Activated CD8-positive, alpha-beta T cell treated with anti-CD3 and anti-CD28 coated beads, Interleukin-2, amount 10 ng/mL, durations not matched to agents 7 days and 5 days (primary cell): ENCODE measurements at regions not wholly inside any gene's neighbourhood (a gene's known extent, or its start where the extent isn't known, plus 50 kb on each side); places are given as distances from the start of the nearest gene placed in this dataset.
"Not testable (repeated sequence)": the region's sequence is repeated elsewhere in the genome, so short reads cannot be mapped to it uniquely, and the experiment has no call there.

ENCODE experiments used
- ATAC-seq: fragments of 150-1000 bp; cut with Tn5 transposase; one replicate; pipeline ENCODE4 v1.10.0; 2021; ENCODE audit warnings: moderate library complexity
- CTCF ChIA-PET: fragments of 350-600 bp; sonication (Branson Sonifier 250); formaldehyde crosslinking; loops from one replicate; lab custom pipeline; 2021; ENCODE audit warnings: antibody characterized with exemption; lab: Charles Lee
- POLR2A ChIA-PET: fragments of 350-600 bp; sonication (Branson Sonifier 250); formaldehyde crosslinking; loops from one replicate; lab custom pipeline; 2021; ENCODE audit warnings: antibody characterized with exemption; lab: Charles Lee
- DNase-seq: peaks from one replicate; pipeline ENCODE4 v3.0.0-alpha.2; 2020
- H3K27ac Mint-ChIP-seq: one replicate; pipeline ENCODE4 v1.8.0; 2021; ENCODE audit warnings: mild to moderate bottlenecking, mixed read lengths
- H3K27me3 Mint-ChIP-seq: one replicate; pipeline ENCODE4 v1.8.0; 2021; ENCODE audit warnings: low read depth, mixed read lengths
- H3K36me3 Mint-ChIP-seq: one replicate; pipeline ENCODE4 v1.8.0; 2021; ENCODE audit warnings: low read depth, mixed read lengths
- H3K4me1 Mint-ChIP-seq: one replicate; pipeline ENCODE4 v1.8.0; 2021; ENCODE audit warnings: low read depth, mixed read lengths
- H3K4me3 Mint-ChIP-seq: one replicate; pipeline ENCODE4 v1.8.0; 2021; ENCODE audit warnings: mild to moderate bottlenecking, mixed read lengths
- H3K9me3 Mint-ChIP-seq: one replicate; pipeline ENCODE4 v1.8.0; 2022; ENCODE audit warnings: mixed read lengths; ENCODE audit not compliant: insufficient read depth

DNA sequence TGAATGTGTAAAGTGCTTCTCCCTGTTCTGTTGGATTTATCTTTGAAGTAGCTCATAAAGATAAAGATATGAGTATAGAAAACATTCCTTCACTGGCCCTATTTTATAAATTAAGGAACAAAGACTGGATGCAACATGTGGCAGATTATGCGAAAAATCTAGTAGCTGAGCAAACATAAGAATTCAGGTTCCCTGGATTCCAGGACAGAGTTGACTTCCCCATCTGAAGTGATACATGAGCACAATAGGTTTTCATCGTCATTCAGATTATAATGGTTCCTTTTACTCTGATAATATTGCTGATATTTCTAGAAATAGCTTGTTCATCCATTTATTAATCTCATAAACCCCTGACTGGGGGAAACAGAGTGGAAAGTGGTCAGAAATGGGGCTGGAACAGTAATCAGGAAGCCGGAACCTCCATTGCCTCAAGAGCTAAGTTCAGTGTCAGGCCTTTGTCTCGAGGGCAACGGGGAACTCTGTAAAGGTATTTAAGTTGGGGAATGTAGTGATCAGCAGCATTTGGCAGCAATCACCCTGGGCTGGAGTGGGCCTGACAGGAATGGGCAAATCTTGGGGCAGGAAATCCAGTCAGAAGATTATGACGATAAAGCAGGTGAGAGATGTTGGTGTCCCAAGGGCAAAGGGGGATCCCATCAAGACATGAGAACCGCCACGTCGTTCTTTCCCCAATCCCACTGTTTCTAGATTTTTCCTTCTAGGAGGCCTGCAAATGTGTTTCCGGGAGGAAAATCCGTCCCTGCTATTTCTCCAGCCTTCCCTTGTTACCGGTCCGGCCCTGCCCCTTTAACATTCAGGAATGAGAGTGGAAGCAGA is 232.5 kb upstream of the SERP2 start:
- Mint-ChIP-seq H3K4me3 (peak overlapping the region; percentile 85), H3K36me3 (no peaks in the 10 kb centered on the region), H3K27ac (peak overlapping the region; percentile 84), H3K9me3 (no peaks in the 10 kb centered on the region), H3K4me1 (peaks cover 14% of the 10 kb centered on the region), H3K27me3 (peaks cover 18% of the 10 kb centered on the region)
- ChIA-PET CTCF (interaction anchor here (0.6 to 1.6 kb wide), 5 partner anchors 17 to 1337 kb away, joined by 3 to 4 read pairs (median 3); no protein-coding TSS in a partner anchor), POLR2A (interaction anchor here (0.6 to 0.7 kb wide), 2 partner anchors 42 to 434 kb away, joined by 3 read pairs; no protein-coding TSS in a partner anchor)
- DNase-seq (no peak), ATAC-seq (no peak)

DNA sequence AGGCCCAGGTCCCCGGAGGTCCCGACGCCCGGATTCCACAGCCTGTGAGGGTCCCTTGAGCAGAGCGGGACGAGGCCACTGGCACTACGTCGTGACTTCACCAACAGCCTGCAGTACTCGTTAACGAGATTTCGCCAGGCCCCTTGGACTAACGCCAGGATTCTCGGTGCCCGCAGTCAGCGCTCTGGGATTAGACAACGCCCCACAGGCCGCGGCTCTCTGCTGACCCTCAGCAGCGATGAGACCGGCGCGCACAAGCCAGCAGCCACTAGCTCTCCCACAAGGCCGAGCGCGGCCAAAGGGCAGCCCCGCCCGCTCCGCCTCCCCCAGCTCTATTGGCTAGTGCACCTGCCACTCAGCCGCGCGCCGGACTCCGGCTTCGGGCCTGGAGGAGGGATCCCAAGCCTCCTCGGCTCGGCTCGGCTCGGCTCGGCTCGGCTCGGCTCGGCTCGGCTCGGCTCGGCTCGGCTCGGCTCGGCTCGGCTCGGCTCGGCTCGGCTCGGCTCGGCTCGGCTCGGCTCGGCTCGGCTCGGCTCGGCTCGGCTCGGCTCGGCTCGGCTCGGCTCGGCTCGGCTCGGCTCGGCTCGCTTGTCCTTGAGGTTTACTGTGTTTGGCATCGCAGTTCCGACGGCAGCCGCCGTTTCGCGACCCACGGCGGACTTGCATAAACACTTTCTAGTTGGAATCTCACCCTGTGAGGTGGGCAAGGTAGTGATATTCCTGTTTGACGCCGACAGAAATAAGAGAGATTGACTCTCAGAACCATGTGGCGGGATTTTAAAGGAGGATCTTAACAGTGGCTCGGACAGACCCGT is 231.7 kb upstream of the SERP2 start:
- H3K4me3 Mint-ChIP-seq: peak overlapping the region; percentile 85
- peak; percentile 93 for DNase-seq
- H3K9me3 Mint-ChIP-seq: no peaks in the 10 kb centered on the region
- CTCF ChIA-PET: interaction anchor here (0.6 to 1.2 kb wide), 3 partner anchors 52 to 1336 kb away, joined by 3 to 4 read pairs (median 3); no protein-coding TSS in a partner anchor
- H3K27ac Mint-ChIP-seq: peak overlapping the region; percentile 84
- ATAC-seq: peak; percentile 100
- POLR2A ChIA-PET: no interaction called here
- peaks cover 18% of the 10 kb centered on the region for H3K27me3 Mint-ChIP-seq
- no peaks in the 10 kb centered on the region for H3K36me3 Mint-ChIP-seq
- H3K4me1 Mint-ChIP-seq: peaks cover 14% of the 10 kb centered on the region

DNA sequence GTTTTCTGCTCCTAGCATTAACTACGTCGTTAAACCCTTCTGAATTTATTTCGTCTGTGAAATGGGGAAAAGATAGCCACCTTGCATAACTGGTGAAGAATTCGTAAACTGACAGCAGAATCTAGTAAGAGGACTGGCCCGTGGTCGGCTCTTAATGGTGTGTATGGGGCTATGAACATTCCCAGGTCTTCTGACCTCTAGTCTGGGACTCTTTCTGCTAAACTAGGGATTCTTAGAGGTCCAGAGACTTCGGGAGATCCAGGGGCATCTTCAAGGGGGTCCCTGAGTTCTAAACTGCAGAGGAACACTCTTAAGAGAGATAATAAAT is 231.1 kb upstream of the SERP2 start:
- Mint-ChIP-seq H3K36me3 (no peaks in the 10 kb centered on the region), H3K27ac (no peak overlapping the region), H3K4me3 (peak overlapping the region; percentile 85), H3K9me3 (no peaks in the 10 kb centered on the region), H3K27me3 (peaks cover 18% of the 10 kb centered on the region), H3K4me1 (peaks cover 14% of the 10 kb centered on the region)
- CTCF ChIA-PET: interaction anchor here (1.0 kb wide), 1 partner anchor 49 kb away, joined by 3 read pairs; no protein-coding TSS in a partner anchor
- no peak for DNase-seq
- POLR2A ChIA-PET: no interaction called here
- ATAC-seq: no peak

DNA sequence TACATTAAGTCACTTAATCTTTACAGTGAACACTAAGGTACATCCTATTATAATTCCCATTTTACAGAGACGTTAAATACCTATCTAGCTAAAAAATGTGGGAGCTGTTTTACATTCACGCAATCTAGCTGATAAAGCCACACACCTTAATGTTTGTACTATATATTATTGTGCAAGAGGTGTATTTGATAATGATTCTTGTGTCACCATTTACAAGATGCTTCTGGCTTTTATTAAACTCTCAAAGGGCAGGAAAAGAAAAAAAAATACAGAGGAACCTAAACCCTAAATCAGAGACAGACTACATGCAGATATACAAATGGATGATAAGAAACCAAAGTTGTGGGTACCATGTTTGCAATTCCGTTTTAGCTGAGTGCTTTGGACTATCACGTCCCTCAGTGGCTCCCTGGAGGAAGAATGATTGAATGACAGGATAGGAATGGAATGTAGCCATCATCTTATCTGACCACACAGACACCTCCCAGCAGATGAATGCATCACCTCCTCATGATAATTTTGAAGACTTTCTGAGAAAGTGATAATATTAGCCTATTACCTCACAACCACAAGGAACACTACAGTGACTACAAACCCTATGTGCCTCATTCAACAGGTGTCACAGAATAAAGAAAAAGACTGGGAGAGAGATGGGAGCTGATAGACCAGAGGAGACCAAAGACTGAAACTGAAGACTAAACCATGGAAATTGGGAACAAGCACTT is 230.5 kb upstream of the SERP2 start:
- Mint-ChIP-seq H3K36me3 (no peaks in the 10 kb centered on the region), H3K4me1 (peaks cover 14% of the 10 kb centered on the region), H3K4me3 (no peak overlapping the region), H3K27ac (no peak overlapping the region), H3K9me3 (no peaks in the 10 kb centered on the region), H3K27me3 (peaks cover 18% of the 10 kb centered on the region)
- POLR2A ChIA-PET: no interaction called here
- ATAC-seq: no peak
- CTCF ChIA-PET: interaction anchor here (1.0 to 1.2 kb wide), 2 partner anchors 49 to 235 kb away, joined by 3 to 4 read pairs; no protein-coding TSS in a partner anchor
- no peak for DNase-seq

DNA sequence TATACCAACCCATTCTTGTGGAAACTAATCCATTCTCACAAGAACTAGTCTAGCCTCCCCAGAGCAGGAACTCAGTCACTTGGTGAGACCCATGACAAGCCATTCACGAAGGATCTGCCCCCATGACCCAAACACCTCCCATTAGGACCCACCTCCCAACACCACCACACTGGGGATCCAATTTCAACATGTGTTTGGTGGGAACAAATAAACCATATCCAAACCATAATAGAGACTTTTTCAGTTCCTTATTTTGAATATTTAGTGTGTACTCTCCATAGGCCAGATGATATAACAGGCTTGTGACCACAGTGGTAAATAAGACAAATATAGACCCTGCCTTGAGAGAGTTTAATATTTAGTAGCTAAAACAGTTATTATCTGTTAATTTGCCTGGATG is 227.5 kb upstream of the SERP2 start:
- ChIA-PET POLR2A (no interaction called here), CTCF (no interaction called here)
- no peak overlapping the region for H3K27ac Mint-ChIP-seq
- peaks cover 10% of the 10 kb centered on the region for H3K4me1 Mint-ChIP-seq
- H3K4me3 Mint-ChIP-seq: no peak overlapping the region
- peaks cover 14% of the 10 kb centered on the region for H3K27me3 Mint-ChIP-seq
- no peak for DNase-seq
- H3K9me3 Mint-ChIP-seq: no peaks in the 10 kb centered on the region
- no peak for ATAC-seq
- no peaks in the 10 kb centered on the region for H3K36me3 Mint-ChIP-seq

DNA sequence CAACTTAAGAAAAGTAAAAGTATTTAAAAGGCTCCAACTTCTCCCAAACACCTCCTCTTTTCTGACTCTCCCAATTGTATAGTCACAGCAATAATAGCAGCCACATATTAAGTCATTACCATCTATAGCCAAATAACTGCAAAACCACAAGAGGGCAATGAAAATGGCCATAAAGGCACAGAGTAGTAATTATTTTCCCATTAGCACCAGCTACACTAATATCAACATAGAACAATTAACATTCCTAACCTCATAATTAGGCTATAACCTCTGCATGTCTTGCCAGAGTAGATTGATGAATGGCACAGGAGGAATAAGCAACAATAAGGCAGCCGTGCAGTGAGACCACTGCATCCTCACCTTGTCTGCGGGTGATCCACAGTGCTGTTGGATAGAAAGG is 226.4 kb upstream of the SERP2 start:
- H3K4me3 Mint-ChIP-seq: no peak overlapping the region
- no peaks in the 10 kb centered on the region for H3K36me3 Mint-ChIP-seq
- H3K4me1 Mint-ChIP-seq: peaks cover 5% of the 10 kb centered on the region
- CTCF ChIA-PET: no interaction called here
- peaks cover 13% of the 10 kb centered on the region for H3K27me3 Mint-ChIP-seq
- POLR2A ChIA-PET: no interaction called here
- DNase-seq (no peak), ATAC-seq (no peak)
- H3K9me3 Mint-ChIP-seq: no peaks in the 10 kb centered on the region
- H3K27ac Mint-ChIP-seq: no peak overlapping the region

DNA sequence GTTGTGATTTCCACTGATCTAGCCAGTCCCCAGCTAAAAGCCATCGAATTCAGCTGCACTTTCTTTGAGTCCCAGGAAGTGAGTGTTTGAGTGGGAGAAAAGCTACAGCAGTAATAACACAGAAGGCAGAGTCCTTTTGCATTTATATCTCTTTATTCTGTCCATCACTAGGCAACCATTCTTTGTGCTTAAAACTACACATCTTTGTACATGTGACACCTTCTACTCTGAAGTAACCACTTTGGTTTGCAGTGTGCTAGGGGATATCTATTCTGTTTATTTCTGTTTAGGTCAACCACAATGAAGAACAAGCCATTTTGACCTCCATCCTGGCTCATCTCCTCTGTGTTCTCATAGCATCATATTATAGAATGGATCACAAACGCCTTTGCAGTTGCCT is 226.0 kb upstream of the SERP2 start:
- Mint-ChIP-seq H3K27ac (no peak overlapping the region), H3K4me1 (peaks cover under 1% of the 10 kb centered on the region), H3K9me3 (no peaks in the 10 kb centered on the region), H3K27me3 (peaks cover 9% of the 10 kb centered on the region), H3K4me3 (no peak overlapping the region), H3K36me3 (no peaks in the 10 kb centered on the region)
- ATAC-seq (no peak), DNase-seq (no peak)
- ChIA-PET POLR2A (no interaction called here), CTCF (no interaction called here)

DNA sequence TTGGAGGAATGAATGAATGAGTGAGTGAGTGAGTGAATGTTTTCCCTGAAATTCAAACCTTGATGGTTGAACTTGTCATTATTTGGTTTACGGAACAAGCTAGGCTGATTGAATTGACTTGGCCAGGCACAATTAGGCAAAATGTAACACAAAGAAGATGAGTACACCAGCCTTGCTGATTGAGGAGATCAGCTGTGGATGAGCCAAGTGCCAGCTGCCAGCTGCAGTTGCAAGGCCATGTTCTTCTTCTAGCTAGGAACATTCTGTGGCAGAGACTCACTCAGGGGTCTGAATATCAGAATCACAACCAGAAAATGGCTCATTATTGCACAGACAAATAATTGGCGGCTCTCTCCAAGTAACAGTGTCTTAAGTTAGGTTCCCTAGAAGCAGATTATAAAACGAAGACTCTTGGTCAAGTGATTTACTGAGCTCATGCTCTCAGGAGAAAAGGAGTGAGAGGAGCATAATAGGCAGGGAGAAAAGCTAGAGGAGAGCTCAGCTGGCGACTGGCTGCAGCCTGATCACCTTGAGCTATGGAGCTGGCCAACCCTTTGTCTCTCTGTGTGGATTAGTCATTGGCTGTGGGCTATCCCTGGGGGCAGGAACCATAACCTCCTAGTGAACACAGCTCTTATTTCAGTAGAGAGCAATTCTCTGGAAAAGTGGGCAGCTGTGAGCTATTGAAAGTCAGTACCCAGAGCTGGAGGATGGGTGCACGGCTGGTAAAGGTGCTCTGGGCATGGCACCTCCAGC is 225.3 kb upstream of the SERP2 start:
- H3K27me3 Mint-ChIP-seq: peaks cover 6% of the 10 kb centered on the region
- no peaks in the 10 kb centered on the region for H3K36me3 Mint-ChIP-seq
- ATAC-seq (no peak), DNase-seq (no peak)
- CTCF ChIA-PET: interaction anchor here (0.6 kb wide), 1 partner anchor 291 kb away, joined by 3 read pairs; no protein-coding TSS in a partner anchor
- no peak overlapping the region for H3K27ac Mint-ChIP-seq
- POLR2A ChIA-PET: no interaction called here
- no peaks in the 10 kb centered on the region for H3K9me3 Mint-ChIP-seq
- no peak overlapping the region for H3K4me3 Mint-ChIP-seq
- H3K4me1 Mint-ChIP-seq: no peaks in the 10 kb centered on the region

DNA sequence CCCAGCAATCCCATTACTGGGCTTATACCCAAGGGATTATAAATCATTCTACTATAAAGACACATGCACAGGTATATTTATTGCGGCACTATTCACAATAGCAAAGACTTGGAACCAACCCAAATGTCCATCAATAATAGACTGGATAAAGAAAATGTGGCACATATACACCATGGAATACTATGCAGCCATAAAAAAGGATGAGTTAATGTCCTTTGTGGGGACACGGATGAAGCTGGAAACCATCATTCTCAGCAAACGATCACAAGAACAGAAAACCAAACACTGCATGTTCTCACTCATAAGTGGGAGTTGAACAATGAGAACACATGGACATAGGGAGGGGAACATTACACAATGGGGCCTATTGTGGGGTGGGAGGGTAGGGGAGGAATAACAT is 224.4 kb upstream of the SERP2 start:
- H3K27ac Mint-ChIP-seq, H3K36me3 Mint-ChIP-seq, H3K4me1 Mint-ChIP-seq, POLR2A ChIA-PET, DNase-seq, H3K9me3 Mint-ChIP-seq, H3K4me3 Mint-ChIP-seq, ATAC-seq, H3K27me3 Mint-ChIP-seq: not testable (repeated sequence)
- CTCF ChIA-PET: interaction anchor here (0.6 kb wide), 1 partner anchor 290 kb away, joined by 3 read pairs; no protein-coding TSS in a partner anchor

DNA sequence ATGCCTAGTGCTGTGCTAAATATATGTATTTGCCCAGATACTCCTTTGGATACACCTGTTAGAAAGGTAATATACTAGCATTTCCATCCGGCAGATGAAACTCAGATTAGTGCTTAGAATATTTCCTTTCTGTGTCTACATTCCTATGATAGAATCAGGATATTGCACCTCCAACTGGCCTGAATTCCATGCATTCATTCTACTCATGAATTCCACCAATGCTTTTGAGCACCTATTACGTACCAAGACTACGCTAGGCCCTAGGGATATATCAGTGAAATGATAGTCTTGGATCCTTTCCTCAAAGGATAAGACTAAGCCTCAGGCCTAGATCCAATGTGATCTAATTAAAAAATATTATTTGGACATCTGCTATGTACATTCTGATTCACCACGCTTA is 223.8 kb upstream of the SERP2 start:
- no peak for DNase-seq
- ChIA-PET CTCF (no interaction called here), POLR2A (no interaction called here)
- H3K9me3 Mint-ChIP-seq: no peaks in the 10 kb centered on the region
- no peaks in the 10 kb centered on the region for H3K27me3 Mint-ChIP-seq
- H3K36me3 Mint-ChIP-seq: no peaks in the 10 kb centered on the region
- no peak overlapping the region for H3K4me3 Mint-ChIP-seq
- H3K27ac Mint-ChIP-seq: no peak overlapping the region
- no peak for ATAC-seq
- H3K4me1 Mint-ChIP-seq: no peaks in the 10 kb centered on the region

DNA sequence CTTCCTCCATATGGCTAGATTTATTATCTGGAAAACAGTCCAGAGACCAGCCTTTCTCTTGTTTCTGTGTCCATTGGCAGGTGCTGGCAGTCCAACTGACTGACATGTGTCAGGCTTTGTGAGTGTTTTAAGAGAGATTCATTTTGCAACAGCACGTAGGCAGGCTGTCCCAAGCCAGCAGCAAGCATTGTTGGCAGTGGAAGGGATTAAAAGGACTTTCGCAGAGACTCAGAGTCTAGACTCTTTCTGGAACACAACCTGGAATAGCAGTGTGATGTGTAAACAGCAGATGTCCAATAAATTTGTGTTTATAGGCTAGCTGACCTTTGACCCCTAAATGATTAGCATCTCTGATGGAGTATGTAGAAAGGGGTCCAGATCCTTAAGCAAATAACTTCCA is 222.2 kb upstream of the SERP2 start:
- CTCF ChIA-PET: no interaction called here
- no peaks in the 10 kb centered on the region for H3K27me3 Mint-ChIP-seq
- DNase-seq: no peak

More for the DNA sequence above, 222.2 kb upstream of the SERP2 start:
- POLR2A ChIA-PET: no interaction called here
- H3K9me3 Mint-ChIP-seq: no peaks in the 10 kb centered on the region
- H3K27ac Mint-ChIP-seq: no peak overlapping the region
- H3K4me1 Mint-ChIP-seq: no peaks in the 10 kb centered on the region
- ATAC-seq: no peak
- H3K36me3 Mint-ChIP-seq: no peaks in the 10 kb centered on the region
- no peak overlapping the region for H3K4me3 Mint-ChIP-seq
